GM19452 (cell line): ENCODE measurements at regions not wholly inside any gene's neighbourhood (a gene's known extent, or its start where the extent isn't known, plus 50 kb on each side); places are given as distances from the start of the nearest gene placed in this dataset.

ENCODE experiments used
- ATAC-seq: cut with Tn5 transposase; IDR thresholded peaks from one replicate; pipeline ENCODE4 v1.9.1; 2021; ENCODE audit not compliant: unreplicated experiment

DNA sequence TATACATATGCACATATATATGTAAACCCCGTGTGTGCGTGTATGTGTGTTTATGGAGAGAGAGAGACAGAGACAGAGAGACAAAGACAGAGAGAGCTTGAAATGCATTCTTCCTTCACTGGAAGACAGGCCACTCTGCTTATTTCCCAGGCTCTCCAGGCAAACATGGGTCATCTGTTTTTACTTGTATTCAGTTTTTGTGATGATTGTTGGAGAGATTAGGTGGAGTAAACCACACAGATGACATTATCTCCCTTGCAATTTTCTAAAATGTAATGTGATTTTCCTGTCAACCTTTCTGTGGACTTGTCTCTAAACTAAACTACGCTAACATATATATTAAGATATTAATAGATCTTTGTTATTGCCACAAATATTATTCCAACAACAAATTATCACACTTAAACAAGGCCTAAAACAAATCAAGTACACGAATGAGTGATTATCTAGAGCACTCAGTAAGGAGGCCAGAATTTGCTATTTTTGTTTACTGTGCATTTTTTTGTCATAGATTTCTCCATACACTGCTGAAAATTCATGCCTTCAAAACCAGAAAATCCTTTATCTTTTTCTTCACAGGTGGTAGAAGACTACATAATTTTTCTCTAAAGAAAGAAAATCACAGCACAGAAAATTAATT is 251.8 kb upstream of the SLIT2 start:
- ATAC-seq: no peak

DNA sequence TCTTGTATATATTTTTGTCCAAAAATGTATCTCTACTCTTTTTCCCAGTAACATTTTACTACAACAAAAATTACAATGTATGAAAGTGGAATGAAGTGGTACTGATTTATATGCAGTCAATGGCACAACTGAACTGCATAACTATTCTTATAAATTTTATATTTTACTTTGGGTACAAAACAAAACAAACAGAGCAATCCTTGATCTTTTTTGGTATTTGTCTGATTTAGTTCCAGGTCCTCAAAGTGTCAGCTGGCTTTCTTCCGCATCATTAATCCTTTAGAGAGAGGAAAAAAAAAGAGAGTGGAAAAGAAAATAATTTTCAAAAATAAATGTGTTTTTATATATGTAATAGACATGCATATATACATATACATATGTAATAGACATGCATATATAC is 252.4 kb upstream of the SLIT2 start:
- ATAC-seq: no peak

DNA sequence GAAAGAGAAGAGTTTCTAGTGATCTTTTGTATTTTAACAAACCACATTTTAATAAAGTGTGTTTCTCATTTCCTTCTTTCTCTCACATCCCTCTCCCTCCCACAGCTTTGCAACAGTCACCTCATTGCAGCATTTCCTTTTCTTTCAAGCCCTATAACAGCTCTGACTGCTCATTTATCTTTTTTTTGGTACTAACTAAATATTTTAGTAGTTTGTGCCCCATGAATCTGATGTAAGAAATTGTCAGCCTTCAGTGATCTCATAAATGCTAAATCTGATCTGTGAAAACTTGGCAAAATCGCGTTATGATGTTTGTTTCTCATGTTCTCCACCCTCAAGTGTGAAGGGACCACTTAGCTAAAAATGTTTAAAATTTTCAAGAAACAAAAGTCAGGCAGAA is 258.5 kb upstream of the SLIT2 start:
- no peak for ATAC-seq

GRCh38 chr4:19992471-19993093 is 259.1 kb upstream of the SLIT2 start:
- ATAC-seq: no peak

DNA sequence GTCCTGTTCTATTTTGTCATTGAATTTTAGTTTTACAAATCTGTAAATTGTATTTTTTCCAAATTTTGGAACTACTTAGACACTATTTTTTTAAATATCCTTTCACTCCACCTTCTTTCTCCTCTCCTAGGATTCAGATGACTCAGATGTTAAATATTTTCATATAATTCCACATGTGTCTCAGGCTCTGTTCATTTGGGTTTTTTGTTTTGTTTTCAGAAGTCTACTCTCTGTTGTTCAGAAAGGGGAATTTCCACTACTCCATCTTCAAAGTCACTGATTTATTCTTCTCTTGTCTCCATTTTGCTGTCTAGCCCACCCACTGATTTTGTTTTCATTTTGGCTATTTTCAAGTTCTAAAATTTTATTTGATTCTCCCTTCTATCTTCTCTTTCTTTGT is 264.0 kb upstream of the SLIT2 start:
- no peak for ATAC-seq

DNA sequence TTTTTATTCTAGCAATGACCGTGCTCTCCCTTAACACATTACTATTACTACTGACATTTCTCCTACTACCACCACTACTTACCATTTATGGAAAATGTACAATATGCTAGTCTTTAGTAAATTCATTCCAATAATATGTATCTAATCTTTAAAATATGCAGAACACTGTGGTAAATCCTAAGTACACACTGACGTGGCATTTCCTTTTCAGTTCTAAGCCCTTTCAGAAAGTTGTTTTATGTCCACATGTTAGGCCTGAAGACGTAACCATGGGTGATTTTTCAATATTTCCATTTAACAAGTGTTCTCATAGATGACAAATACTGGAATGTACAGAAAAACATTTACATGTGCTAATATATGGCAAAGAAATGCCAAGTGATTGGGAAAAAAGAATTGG is 268.6 kb upstream of the SLIT2 start:
- no peak for ATAC-seq

GRCh38 chr4:19982556-19982955 is 269.1 kb upstream of the SLIT2 start:
- no peak for ATAC-seq

DNA sequence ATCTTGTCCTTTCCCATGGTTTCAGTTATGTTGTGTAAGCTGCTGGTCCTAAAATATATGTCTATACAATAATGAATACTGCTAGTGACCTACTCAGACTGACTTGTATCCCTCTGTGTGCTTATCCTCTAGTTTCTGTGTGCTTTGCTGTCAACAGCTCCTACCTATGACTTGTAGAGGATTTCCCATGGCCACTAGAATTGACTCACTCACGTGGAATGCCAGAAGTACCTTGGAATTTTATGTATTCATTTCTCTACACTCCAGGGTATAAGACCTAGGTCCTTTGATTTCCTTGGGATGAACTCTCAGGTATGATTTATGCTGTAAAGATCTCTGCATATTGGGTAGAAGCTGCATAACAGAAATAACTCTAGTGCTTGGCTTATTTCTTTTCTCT is 279.9 kb upstream of the SLIT2 start:
- no peak for ATAC-seq

- no peak for ATAC-seq
Measured at GRCh38 chr4:19969492-19969891, 282.2 kb upstream of the SLIT2 start.

GRCh38 chr4:19961091-19961490 is 290.6 kb upstream of the SLIT2 start:
- ATAC-seq: no peak

DNA sequence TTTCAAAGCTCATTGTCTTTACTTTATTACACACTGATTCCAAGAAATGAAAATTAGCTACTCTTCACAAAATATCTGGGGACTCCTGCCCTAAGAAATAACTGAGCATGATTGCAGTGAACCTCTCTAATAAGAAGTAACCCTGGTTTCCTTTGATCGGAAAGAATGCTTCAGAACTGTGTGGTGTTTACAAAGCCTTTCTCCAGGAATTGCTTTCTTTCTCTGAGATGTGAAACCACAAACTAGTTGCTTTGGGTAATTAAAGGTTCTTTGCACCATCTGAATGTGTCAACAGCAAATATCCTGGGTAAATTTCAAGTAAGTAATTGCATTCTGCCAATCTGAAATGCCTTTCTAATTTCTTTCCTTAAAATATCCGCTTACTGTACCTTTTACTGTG is 292.9 kb upstream of the SLIT2 start:
- ATAC-seq: no peak

- no peak for ATAC-seq
Measured at GRCh38 chr4:19947349-19947748, 304.4 kb upstream of the SLIT2 start.

- no peak for ATAC-seq
Measured at GRCh38 chr4:19945979-19946380, 305.7 kb upstream of the SLIT2 start.

DNA sequence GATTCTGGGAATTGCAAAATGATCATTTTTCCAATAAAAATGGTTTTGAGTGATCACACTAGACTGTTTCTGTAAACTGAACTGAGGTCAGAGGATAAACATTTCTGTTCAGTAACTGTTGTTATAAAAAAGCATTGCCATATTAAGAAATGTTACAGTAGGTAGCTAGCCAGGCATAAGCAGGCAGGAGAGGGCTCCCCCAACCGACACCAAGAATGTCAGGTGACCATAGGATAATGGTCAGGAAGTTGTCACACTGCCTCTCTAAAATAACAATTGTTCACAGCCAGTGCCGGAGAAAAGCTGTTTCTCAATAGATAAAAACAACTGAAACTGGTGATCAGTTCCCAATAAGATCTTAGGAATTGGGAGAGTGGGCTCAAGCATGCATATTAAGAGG is 306.2 kb upstream of the SLIT2 start:
- no peak for ATAC-seq

- ATAC-seq: no peak
Measured at GRCh38 chr4:19944806-19945205, 306.9 kb upstream of the SLIT2 start.

DNA sequence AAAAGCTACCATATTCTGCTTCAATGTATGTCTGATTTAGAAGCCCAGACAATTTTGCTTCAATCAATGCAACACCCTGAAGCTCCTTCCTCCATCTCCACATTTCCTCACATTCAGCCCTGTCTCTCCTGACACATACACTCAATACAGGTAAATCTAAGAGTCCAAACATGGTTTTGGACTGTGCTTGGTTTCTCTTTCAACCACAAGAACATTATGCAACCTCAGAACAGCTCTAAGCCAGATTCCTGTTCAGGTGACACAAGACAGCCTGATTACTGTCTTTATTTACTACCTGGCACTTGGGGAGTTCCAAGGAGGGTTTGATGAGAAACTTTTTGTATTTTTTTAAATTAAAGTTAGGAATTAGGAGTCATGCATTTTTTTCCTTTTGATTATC is 307.5 kb upstream of the SLIT2 start:
- ATAC-seq: no peak

- no peak for ATAC-seq
Measured at GRCh38 chr4:19941434-19941833, 310.3 kb upstream of the SLIT2 start.

DNA sequence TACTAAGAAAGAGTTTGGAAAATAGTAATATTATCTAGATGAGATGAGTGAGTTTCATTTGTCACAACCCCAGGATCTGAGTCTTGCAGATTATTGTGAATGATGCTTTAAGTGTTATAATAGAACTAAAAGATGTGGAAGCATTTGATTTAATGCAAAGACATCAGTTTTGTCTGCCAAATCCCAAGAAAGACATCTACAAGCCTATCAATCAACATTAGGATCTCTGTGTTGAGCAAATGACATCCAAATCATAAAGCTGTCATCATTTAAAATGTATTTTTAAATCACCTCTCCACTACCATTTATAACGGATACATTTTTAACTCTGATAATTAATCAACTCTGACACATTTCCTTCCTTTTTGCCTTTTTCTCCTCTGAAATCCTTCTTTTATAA is 310.8 kb upstream of the SLIT2 start:
- ATAC-seq: no peak

- ATAC-seq: no peak
Measured at GRCh38 chr4:19936476-19936875, 315.2 kb upstream of the SLIT2 start.

DNA sequence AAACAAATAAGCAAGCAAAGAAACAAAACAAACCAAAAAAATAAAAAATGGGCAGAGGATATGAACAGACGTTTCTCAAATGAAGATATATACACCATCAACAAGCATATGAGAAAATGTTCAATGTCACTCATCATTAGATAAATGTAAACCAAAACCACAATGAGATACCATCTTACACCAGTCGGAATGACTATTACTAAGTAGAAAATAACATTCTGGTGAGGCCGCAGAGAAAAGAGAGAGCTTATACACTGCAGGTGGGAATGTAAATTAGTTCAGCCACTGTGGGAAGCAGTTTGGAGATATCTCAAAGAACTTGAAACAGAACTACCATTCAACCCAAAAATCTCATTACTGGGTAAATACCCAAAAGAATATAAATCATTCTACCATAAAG is 321.0 kb upstream of the SLIT2 start:
- ATAC-seq: no peak

DNA sequence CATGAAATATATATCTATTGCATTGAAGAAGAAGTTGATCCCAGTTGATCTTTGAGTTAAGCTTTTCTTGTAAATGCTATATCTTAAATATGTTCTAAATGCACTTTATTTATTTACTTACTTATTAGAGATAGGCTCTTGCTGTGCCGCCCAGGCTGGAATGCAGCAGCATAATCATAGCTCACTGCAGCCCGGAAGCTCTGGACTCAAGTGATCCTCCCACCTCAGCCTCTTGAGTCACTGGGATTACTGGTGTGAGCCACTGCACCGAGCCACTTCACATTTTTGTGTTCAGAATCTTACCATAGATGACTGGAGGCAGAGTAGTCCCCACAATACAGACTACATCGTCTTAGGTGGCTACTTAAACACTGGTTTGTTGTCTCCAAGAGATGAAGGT is 324.3 kb upstream of the SLIT2 start:
- no peak for ATAC-seq

GRCh38 chr4:19925516-19925915 is 326.2 kb upstream of the SLIT2 start:
- ATAC-seq: no peak

GRCh38 chr4:19924761-19925160 is 326.9 kb upstream of the SLIT2 start:
- ATAC-seq: no peak
